ENCODE measurements at regions not wholly inside any gene's neighbourhood (a gene's known extent, or its start where the extent isn't known, plus 50 kb on each side); places are given as distances from the start of the nearest gene placed in this dataset.

DNA sequence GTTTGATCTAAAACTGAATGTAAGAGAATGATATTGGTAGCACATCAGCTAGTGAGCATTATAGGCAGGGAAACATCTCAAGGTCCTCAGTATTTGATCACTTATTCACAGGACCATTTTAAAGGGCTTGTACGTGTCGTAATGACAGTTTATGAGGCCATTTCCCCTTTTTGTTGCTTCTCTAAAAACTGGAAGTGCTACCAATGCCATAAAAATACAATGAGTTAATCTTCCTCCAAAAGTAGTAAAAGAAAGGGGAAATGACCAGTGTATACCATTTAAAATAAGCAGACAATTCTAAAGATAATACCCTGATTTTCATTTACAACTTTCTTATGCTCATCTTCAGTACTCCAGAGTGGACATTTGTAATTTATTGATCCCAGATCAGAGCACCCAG is 285.8 kb upstream of the PCSK5 start:
- DNase-seq (ENCODE audit: insufficient read length, low spot score) (no peak), FAIRE-seq (no peak)

DNA sequence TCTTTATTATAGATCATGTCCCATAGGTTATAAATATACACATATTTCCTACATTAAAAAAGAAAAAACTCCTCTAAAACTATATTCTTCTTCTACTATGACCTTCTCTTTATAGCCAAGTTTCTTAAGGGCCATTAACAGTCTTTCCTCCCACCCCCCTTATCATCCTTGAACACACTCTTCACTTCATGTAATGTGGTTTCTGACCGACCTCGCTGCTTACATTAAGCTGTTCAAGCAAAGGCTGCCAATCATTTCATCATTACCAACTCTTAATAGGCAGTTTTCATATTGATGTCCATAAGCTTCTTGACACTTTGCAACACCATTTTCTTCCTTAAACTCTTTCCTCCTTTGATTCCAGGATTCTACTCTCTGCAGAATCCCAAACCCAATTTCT is 283.0 kb upstream of the PCSK5 start:
- FAIRE-seq (no peak), DNase-seq (ENCODE audit: insufficient read length, low spot score) (no peak)

DNA sequence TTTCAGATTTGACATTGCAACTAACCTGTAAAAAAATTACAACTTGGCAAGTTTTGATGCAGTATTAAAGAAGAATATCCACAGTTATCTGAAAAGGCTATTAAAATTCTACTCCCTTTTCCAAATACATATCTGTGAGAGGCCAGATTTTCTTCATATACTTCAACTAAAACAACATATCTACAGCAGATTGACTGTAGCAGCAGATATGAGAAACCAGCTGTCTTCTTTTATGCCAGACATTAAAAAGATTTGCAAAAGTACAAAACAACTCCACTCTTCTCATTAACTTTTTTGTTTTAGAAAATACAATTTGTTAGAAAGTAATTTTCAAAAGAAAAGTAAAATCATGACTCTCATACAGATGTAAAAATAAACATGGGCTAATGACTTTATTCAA is 281.1 kb upstream of the PCSK5 start:
- FAIRE-seq, result no peak
- DNase-seq (ENCODE audit: insufficient read length, low spot score), result no peak

DNA sequence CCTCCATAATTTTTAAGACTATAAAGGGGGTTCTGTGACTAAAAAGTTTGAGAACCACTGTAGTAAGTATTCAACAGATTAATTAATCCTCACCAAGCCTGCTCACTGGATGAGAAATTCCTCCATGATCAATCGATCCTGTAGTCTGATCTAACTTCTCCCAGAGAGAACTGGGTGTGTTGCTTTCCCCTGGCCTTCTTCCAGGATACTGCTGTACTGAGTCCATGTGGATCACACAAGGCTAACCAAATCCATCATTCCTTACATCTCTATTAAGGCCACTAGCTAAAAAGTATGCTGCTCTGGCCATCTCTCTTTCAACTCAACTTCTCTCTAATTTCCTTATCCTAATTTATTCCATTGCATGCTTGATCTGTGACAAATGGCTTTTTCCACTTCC is 280.2 kb upstream of the PCSK5 start:
- DNase-seq (ENCODE audit: insufficient read length, low spot score) (no peak), FAIRE-seq (no peak)

DNA sequence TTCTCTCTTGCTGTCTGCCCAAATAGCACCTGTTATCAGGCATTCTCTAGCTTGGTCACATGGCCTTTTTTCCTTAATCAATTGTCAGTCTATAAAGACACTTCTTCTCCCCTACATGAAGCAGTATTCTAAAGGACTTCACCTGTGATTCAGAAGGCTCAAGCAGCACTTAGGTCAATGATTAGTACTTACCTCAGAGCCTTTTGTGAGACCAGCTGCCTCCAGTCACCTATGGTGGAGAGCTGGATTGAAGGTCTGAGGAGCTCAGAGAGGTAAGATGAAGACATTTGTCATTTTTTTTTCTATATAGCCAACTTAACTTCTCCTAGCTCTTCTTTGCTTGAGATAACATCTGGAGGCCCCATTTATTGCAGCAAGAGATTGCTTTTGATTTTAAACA is 278.3 kb upstream of the PCSK5 start:
- DNase-seq (ENCODE audit: insufficient read length, low spot score), result no peak
- no peak for FAIRE-seq

DNA sequence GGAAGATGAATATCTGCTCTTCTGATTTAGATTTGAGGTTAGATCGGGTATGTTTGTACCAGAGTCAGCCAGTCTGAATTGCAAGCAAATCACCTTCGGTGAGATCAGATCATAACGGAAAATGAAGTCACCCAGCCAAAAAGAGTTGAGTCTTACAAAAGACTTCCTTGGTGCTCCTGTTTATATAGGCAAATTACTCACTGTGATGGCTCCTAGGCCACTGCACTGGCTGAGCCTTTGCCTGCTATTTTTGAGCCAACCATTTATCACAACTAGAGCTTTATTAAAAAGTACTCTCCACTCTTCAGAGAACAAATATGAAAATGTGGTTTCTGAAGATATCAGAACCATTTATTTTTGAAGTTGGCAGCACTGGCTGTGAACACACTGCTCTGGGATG is 277.7 kb upstream of the PCSK5 start:
- FAIRE-seq (no peak), DNase-seq (ENCODE audit: insufficient read length, low spot score) (no peak)

DNA sequence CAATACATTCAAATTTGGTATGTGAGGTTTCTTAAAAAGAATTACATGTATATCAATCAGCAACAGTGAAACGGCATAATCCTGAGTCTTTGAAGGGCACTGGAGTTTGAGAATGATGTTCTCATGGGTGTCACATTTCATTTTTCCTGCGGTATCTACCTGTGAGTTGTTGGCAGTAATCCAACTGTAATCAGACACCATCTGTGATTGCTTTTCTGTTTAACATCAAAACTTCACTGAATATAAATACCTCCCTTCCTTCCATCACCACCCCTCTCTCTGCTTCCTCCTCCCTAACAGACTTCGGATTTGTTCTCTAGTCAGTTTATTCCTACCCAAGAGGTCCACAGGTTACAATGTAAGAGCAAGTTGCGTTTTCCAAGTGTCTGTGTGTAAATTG is 275.2 kb upstream of the PCSK5 start:
- no peak for DNase-seq (ENCODE audit: insufficient read length, low spot score)
- FAIRE-seq, result no peak

DNA sequence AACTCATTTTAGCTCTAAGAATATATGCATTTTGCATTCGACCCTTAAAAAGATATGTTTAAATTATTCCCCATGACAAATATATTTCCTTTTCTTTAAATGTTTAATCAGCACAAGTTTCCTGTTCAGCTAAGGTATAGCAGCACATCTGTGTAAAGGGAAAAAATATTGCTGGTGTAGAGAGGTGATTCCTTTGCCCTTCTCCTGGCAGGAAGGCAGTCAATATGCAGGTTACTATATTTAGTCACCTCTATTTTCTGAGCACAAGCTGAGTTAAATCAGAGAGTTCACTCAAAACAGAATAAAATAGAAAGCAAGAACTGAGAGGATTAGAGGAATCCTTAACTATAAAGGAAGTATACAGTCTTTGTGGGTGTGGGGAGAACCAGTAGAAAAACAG is 274.4 kb upstream of the PCSK5 start:
- DNase-seq (ENCODE audit: insufficient read length, low spot score) (no peak), FAIRE-seq (no peak)

DNA sequence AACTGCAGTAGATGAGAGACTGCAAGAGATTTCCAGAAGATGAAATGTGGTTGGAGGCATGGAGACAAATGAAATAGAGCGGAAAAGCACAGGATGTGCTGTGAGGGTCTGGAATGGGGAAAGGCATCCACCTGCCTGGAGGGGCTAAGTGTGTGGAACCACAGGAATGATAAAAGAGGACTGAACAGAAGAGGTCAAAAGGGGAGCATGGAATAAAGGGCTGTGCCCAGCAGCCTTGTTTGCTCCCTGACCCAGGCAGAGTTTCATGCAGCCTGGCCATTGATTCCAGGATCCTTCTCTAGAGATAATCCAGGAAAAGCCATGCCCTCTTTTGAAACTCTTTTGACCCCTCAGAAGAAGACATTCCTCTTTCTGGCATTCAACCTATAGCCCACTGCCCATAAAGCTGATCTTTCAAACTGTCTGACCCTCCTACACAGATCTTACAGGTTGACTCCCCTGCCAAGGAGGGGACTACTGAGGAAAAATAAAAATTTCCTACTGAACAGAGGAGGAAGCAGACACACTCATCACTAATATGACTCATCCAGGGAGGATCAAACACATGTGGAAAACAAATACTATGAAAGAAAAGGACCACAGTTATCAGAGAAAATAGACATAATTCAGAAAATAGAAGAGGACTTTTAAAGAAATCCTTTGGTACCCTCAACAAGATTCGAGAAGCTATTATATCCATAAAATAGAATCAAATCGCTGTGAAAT is 273.5 kb upstream of the PCSK5 start:
- FAIRE-seq (no peak), DNase-seq (ENCODE audit: insufficient read length, low spot score) (no peak)

DNA sequence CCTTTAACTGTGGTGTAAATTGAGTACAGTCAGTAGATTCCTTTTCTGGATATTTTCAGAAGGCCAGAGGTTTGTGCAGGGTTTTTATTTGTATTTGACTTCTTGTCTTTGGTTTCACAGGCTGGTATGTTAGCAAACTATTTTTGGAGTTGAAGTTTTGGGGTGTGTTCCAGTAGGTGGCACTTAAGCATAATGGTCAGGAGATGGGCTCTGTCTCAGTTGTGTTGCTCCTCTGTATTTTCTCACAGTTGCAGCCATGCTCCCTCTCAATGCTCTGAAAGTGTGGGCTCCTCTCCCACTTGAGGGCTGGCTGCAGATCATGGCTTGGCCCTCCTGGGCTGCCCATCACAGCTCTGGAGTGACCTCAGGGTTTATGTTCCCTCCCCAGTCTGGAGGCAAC is 267.0 kb upstream of the PCSK5 start:
- FAIRE-seq, result no peak
- no peak for DNase-seq (ENCODE audit: insufficient read length, low spot score)

DNA sequence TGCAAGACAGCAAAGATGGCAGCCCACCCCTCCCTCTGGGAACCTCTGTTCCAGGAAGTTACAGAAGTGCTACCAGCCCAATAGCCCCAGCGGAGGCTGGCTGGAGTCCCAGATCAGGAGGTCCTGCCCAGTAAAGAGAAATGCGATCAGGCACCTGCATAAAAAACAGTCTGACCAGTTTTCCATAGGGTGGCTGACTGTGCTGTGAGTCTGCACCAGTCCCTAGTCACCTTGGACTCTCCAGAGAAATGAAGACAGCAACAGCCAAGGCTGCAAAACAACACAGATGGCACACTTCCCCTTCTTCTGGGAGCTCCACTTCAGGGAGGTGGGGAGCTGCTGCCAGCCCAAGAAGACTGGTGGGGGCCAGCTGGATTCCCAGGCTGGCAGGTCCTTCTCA is 265.5 kb upstream of the PCSK5 start:
- FAIRE-seq (no peak), DNase-seq (ENCODE audit: insufficient read length, low spot score) (no peak)

DNA sequence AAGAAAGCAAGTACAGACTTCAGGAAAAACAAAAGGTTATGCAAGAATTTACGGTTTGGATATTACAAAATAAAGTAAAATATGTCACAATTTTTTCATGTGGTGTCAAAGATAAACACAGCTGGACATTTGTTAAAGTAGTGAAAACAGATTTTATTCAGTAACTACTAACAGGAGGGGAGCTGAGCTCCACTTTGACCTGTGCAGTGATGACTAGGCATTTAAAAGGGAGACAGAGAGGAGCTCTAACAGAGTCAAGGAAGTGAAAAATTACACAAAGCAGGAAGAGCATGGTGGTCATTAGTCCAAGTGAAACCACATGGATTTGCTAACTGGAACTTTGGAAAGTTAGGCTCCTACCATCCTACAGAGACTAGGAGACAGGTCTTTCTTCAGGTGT is 263.6 kb upstream of the PCSK5 start:
- no peak for DNase-seq (ENCODE audit: insufficient read length, low spot score)
- no peak for FAIRE-seq

DNA sequence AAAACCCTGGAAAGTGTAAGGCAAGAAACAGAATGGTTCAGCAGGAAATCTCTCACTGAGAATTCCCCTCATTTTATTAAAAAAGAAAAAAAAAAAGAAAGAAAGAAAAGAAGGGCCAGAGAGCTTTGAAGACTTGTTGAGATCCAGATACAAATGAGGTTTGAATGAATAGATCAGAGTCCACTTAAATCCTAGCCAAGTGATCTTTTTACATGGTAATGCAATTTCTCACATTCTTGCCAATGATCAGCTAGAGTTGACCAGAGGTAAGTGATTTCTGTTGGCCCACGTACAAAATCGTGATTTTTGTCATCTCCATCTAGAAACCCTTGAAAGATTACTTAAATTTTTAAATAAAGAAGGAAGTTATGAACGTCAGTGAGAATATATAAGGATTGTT is 261.5 kb upstream of the PCSK5 start:
- FAIRE-seq (no peak), DNase-seq (ENCODE audit: insufficient read length, low spot score) (no peak)

DNA sequence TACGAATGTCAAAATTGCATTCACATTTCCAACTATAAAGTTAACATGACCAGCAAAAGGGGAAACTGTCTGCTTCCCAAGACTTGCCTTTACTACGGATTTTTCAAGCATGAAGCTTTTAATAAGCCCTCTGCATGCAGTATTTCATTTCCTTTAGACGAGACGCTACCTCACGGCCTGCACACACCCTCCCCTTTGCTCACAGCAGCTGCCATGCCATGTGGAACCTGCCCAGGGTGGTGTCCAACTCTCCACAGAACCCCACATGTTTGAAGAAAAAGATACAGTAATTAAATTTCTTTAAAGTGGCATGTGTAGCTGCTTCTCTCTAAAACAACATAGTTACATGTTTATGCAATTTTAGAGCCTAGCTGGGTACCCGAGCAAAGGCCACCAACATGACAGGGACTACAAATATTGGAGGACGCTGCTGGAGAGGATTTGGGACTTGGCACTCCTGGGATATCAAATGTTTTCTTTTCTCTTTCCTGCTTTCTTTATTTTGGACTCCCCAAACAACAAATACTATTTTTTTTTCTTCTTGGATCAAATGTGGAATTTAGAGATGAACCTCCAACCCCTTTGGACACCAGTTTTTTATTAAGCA is 256.9 kb upstream of the PCSK5 start:
- no peak for FAIRE-seq
- DNase-seq (ENCODE audit: insufficient read length, low spot score), result no peak

DNA sequence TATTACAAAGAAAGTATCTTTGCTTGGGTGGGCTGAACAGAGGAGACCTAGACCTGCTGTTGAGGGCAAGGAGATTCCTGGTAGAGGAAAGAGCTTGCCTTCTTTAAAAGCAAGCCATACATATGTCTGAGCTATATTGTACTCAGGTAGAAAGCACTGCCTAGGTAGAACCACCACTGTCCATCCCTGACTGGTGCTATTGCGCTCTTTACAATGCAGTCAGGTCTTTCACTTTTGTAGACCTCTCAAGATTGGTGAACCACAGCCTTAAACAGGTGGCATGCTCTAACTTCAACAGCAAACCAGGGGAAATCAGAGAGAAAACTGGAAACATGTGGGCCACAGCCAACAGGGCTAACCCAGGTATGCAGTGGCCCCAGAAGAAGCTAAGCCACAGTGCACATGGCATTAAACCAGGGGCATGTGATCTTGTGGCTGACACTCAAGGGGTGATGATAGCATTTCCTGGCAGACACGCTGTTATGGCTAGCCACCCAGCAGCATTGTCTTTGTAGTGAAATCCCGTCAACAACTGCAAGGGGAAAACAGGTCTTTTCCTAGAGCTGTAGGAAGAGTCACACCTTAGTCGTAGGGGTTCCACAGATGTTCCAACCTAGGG is 253.9 kb upstream of the PCSK5 start:
- no peak for DNase-seq (ENCODE audit: insufficient read length, low spot score)
- FAIRE-seq, result no peak

DNA sequence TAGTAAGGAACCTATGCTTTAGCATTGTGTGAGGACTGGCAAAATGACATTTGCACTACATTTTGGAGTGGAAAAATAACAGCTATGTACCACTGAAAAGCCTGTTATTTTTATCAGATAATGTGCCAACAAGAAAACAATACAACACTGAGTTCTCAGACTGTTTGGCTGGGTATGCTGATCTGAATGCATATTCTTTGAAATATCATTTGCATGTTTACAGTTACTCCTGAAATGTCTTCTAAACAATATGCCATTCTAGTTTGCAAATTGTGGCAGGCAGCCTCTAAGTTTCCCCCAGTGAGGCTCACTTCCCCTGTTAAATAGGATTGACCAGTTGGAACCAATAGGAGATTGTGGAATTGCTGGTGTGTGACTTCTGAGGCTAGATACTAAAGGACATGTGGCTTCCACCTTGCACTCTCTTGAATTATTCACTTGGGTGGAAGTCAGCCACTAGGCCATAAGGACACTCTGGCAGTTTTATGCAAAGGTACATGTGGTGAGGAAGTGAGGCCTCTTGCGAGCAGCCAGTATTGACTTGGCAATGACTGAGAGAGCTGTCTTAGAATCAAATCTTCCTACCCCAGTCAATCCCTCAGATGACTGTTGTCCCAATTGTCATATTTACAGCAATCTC is 250.4 kb upstream of the PCSK5 start:
- FAIRE-seq (no peak), DNase-seq (ENCODE audit: insufficient read length, low spot score) (no peak)

DNA sequence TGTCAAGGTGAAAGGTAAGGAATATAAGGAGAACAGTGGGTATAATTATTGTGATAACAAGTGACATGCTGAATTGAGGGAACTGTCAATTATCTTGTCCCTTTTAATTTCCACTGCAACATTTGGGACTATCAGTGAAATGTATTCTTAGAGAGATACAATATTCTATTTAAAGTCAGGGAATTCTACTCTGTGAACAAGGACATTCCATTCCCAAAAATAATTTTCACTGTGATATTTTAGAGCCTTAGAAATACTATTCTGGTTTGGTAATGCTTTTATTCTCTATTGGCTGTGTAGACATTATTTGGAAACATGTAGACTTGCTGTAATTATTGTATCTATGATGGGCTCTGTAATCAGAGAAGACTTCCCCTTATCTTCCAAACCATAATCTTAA is 248.0 kb upstream of the PCSK5 start:
- DNase-seq (ENCODE audit: insufficient read length, low spot score) (no peak), FAIRE-seq (no peak)

DNA sequence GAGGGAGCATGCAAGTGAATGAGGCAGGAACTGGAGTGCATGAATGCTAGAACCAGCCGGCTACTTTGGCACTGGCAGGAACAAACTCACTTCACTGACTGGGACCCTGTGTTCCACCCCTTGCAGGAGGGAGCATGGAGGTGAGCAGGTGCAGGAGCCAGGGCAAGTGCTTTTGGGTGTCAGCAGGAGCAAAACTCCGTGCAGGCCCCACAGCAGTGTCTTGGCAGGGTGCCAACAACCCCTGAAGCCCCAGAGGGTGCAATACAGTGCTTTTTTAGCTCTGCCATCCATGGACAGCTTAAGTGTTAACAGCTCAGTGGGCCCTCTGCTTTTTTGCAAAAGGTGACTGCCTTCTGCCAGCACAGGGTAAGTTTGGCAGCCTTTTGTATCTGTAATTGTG is 245.8 kb upstream of the PCSK5 start:
- FAIRE-seq (no peak), DNase-seq (ENCODE audit: insufficient read length, low spot score) (no peak)

DNA sequence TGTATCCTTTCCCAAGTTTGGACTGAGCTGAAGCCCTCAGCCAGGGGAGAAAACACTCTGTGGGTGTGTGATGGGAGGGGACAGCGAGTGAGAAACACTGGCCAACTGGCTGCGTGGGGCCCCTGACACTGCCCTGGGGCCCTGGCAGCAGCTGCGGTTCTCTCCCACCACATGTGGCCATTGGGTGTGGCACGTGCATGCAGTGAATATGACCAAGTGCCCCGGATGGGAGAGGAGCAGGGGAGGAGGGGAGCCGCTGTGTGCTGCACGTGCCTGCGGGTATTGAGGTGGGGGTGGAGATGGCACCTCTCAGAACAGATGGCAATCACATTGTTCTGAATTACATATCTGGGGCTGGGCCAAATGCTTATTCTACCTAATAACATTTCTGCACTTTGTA is 242.4 kb upstream of the PCSK5 start:
- FAIRE-seq, result no peak
- no peak for DNase-seq (ENCODE audit: insufficient read length, low spot score)

DNA sequence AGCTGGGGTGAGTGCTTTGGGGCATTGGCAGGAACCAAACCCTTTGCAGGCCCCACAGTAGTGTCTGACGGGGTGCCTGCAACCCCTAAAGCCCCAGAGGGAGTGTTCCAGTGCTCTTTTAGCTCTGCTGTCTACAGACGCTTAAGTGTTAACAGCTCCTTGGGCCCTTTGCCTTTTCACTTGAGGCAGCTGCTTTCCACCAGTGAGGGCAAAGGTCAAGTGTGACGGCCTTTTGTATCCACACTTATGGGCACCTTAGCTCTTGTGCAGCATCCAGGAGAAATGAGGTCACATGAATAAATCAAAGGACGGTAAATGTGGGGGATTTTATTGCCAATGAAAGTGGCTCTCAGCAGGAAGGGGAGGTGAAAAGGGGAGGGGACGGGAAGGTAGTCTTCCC is 241.4 kb upstream of the PCSK5 start:
- DNase-seq (ENCODE audit: insufficient read length, low spot score) (no peak), FAIRE-seq (no peak)

DNA sequence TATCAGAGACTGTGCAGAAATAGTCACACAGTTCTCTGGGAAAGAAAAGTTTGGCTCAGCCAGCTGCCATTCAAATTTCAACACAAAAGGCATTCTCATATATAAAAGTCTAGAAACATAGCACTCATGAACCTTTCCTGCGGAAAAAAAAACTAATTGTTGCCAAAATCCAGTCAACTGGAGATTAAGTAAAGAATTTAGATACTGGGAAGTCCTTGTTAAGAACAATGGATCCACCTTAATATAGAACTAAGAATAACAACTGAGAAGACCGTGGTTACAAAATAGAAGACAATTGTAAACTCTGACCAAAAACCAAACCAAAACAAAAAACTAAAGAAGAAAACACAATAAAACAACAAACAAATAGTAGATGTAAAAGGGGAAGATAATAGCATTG is 238.8 kb upstream of the PCSK5 start:
- FAIRE-seq (no peak), DNase-seq (ENCODE audit: insufficient read length, low spot score) (no peak)

DNA sequence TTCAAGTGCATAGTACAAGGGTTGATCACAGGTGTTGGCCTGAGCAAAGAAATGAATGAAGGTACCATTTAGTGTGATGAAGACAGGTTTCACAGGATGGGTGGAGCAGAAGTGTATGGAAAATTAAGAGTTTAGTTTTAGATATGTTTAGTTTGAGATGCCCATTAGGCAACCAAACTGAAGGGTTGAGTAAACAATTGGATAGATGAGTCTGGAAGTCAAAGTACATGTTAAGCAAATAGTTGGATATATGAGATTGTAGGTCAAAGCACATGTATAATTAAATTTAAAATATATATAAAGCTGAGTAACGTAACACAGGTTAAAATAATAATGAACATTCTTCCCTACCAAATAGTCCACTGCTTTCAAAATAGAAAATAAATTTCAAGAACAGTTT is 237.1 kb upstream of the PCSK5 start:
- DNase-seq (ENCODE audit: insufficient read length, low spot score) (no peak), FAIRE-seq (no peak)

All from HTR-8/SVneo (cell line).